ENCODE measurements at regions not wholly inside any gene's neighbourhood (a gene's known extent, or its start where the extent isn't known, plus 50 kb on each side); places are given as distances from the start of the nearest gene placed in this dataset.

DNA sequence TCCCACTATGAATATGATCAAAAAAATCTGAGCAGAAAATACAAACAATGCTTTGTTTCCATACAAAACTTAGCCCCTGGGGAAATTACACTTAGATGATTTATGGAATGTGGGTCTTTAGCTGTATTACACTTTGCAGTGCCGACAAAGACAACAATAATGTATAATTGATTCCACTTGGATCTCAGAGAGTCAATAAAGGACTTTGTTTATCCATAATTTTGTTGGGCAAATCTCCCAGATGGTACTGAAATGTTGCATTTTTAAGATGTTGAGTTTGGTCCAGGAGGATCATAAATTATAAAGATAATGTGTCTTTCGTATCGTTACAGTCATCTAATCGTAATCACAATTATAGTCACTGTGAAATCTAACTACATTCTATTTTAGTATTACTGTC, 66.9 kb upstream of the DOCK1 start:
- Histone ChIP-seq H3K4me3 (ENCODE audit: insufficient read depth, low read depth, low read length) (no peak overlapping the region), H4K20me1 (ENCODE audit: insufficient read depth, low read length) (no peaks in the 10 kb centered on the region), H3K56ac (ENCODE audit: extremely low read depth, insufficient read depth, low read length) (no peak overlapping the region), H2BK5ac (ENCODE audit: low read depth, low read length, poor library complexity, severe bottlenecking) (no peak overlapping the region), H2BK15ac (ENCODE audit: low read depth, low read length) (no peak overlapping the region), H3K9me1 (ENCODE audit: insufficient read depth, low read length) (no peaks in the 10 kb centered on the region), H4K8ac (ENCODE audit: low read depth in 2 of 2, low read length in 2 of 2) (no peak overlapping the region), H2AK5ac (ENCODE audit: low read depth, low read length) (no peak overlapping the region), H3K14ac (replicated peaks; ENCODE audit: low read depth, low read length) (no peak overlapping the region), H3K4me2 (ENCODE audit: low read depth, low read length) (no peak overlapping the region), H2AFZ (replicated peaks; ENCODE audit: low read length, poor library complexity) (no peak overlapping the region), H3K27me3 (ENCODE audit: control insufficient read depth, insufficient read depth, low read length) (peaks cover 4% of the 10 kb centered on the region), H3K79me1 (ENCODE audit: low read depth in 1 of 2, low read length in 2 of 2) (no peaks in the 10 kb centered on the region), H3K9me3 (ENCODE audit: control insufficient read depth, insufficient read depth, low read length) (no peaks in the 10 kb centered on the region), H3K4ac (ENCODE audit: low read depth, low read length) (no peak overlapping the region), H2BK120ac (ENCODE audit: low read depth, low read length) (no peak overlapping the region), H2AK9ac (replicated peaks; ENCODE audit: low read depth, low read length, poor library complexity) (no peak overlapping the region), H2BK20ac (ENCODE audit: low read depth, low read length) (no peak overlapping the region), H3K4me1 (ENCODE audit: control insufficient read depth, insufficient read depth, low read length) (no peaks in the 10 kb centered on the region), H4K91ac (ENCODE audit: insufficient read depth, low read depth, low read length) (no peak overlapping the region), H3K36me3 (ENCODE audit: control insufficient read depth, insufficient read depth, low read length) (no peaks in the 10 kb centered on the region), H3K18ac (ENCODE audit: low read depth, low read length) (no peak overlapping the region), H3K27ac (ENCODE audit: insufficient read depth, low read length) (no peak overlapping the region), H4K5ac (ENCODE audit: low read depth, low read length) (no peak overlapping the region), H3K9ac (ENCODE audit: low read depth, low read length) (no peak overlapping the region), H3K23ac (ENCODE audit: low read depth, low read length) (no peak overlapping the region)
- ChIA-PET POLR2A (ENCODE audit: unreplicated experiment) (no interaction called here), CTCF (interaction anchor here (1.1 kb wide), 1 partner anchor 739 kb away, joined by 3 read pairs; no protein-coding TSS in a partner anchor)
- no peak for ATAC-seq (ENCODE audit: low read depth)
- TF ChIP-seq NFE2L2 (IDR thresholded peaks at IDR 0.05; ENCODE audit: low read depth, low read length) (no peak), SMC3 (IDR thresholded peaks at IDR 0.05; ENCODE audit: low read depth, low read length) (no peak), MAFK (IDR thresholded peaks at IDR 0.05; ENCODE audit: low read depth, low read length) (no peak), POLR2A (IDR thresholded peaks at IDR 0.05; ENCODE audit: low read depth, low read length) (no peak), FOS (IDR thresholded peaks at IDR 0.05; ENCODE audit: low read depth, low read length) (no peak), CHD1 (IDR thresholded peaks at IDR 0.05; ENCODE audit: low read depth, low read length) (no peak), RAD21 (IDR thresholded peaks at IDR 0.05; ENCODE audit: low read length) (no peak)
- dilution Hi-C loops (cut with HindIII; ENCODE audit: low sequenced_read_pairs, unreplicated experiment) = no loop called here
- in situ Hi-C loops (cut with MboI; ENCODE audit: low sequenced_read_pairs) = no loop called here
- no CpG with 5 or more reads among the region's 4 CpGs for WGBS, 2 experiments (ENCODE audit: extremely low coverage in 2 of 2, insufficient read length in 1 of 2)
- intact Hi-C loops (cut with micrococcal nuclease) = no loop called here
- BruUV-seq (replicated peaks) = no TSS peak
- DNase-seq = no peak

Measured in IMR-90 (cell line).